Amygdala (tissue), 56 donors: ENCODE measurements at regions not wholly inside any gene's neighbourhood (a gene's known extent, or its start where the extent isn't known, plus 50 kb on each side); places are given as distances from the start of the nearest gene placed in this dataset.
"Not testable (repeated sequence)": the region's sequence is repeated elsewhere in the genome, so short reads cannot be mapped to it uniquely, and the experiment has no call there.

Experiments used
- DNase-seq, 56 donors: peaks; one replicate each; lab custom pipeline; 2025; lab: John Stamatoyannopoulos, UW

DNA sequence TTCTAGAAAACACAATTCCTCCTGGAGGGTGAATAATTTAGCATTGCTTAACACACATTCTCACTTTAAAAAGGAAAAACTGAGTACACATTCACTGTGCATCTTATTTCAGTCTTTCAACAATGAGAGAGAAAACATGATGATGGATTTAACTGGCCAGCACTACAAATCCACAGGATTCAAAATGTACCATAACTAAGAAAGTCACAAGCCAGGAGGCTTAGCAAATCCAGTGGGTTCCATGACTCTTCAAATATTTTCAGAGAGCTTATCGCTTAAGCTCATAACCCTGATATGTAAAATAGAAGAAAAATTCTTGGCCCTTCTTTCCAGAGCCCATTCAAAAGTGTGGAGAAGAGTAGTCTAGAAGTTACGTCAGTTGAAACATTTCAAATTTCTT lies 820.3 kb downstream of the LTN1 start:
- no peak for DNase-seq

DNA sequence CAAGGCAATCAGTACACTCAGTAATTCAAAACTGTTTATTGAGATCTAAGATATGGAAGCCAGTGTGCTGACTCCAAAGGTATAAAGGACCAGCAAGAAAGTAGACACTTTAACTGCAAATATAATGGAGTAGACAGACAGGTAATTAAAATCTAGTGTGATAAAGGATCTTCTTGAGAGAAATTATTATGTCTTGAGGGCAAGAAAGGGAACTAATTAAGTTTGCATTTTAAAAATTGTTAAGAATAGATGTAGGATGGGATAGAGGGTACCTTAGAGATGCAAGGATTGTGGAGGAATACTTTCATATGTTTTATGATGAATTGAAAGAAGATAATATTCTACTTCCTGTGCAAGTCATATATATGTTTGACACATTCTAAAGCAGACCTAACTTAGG lies 825.3 kb downstream of the LTN1 start:
- DNase-seq = no peak

DNA sequence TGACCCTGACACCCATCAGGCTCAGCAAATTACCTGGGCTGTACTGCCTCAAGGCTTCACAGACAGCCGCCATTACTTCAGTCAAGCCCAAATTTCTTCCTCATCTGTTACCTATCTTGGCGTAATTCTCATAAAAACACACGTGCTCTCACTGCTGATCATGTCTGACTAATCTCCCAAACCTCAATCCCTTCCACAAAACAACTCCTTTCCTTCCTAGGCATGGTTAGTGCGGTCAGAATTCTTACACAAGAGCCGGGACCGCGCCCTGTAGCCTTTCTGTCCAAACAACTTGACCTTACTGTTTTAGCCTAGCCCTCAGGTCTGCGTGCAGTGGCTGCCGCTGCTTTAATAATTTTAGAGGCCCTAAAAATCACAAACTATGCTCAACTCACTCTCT lies 828.2 kb downstream of the LTN1 start:
- DNase-seq = not testable (repeated sequence)

DNA sequence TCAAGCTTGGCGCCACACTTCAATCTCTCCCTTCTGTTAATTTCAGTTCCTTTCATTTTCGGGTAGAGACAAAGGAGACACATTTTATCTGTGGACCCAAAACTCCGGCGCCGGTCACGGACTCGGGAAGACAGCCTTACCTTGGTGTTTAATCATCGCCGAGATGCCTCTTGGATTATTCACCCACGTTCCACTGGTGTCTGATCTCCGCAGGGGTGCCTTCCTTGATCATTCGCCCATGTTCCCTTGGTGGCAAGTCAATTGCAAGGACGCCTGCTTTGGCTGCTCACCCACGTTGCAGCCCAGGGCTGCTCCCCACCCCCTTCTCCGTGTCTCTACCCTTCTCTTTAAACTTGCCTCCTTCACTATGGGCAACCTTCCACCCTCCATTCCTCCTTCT lies 830.6 kb downstream of the LTN1 start:
- not testable (repeated sequence) for DNase-seq

DNA sequence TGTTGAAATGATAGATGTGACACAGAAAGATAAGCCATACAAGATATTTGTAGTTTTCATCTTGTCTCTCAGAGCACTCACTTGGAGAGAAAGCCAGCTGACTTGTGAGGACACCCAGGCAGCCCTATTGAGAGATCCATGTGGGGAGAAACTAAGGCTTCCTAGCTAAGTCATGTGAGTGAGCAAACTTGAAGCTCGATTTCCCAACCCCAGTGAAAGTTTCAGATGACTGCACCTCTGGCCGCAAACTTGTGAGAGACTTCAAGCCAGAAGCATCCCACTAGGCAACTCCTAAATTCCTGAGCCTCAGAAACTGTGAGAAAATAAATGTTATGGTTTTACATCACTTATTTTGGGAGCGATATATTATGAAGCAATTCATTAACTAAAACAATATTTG lies 832.3 kb downstream of the LTN1 start:
- DNase-seq = no peak

DNA sequence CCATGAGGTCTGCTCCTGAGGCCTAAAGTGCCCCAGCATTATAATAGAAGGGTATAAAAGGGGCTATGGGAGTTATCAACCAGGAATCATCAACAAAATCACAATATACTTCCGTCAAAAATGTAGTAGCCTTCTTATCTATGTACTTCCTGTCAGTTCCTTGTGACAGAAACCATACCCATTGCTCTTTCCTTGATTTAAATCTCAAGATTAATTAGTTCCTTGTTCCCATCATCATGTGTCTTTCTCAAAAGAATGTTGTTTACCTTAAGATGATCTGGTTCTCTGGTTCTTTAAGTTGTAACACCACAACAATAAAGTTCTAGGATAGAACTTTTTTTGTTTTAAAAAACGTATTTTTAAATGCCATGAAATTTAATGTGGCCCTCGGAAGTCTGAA lies 833.3 kb downstream of the LTN1 start:
- DNase-seq = no peak

DNA sequence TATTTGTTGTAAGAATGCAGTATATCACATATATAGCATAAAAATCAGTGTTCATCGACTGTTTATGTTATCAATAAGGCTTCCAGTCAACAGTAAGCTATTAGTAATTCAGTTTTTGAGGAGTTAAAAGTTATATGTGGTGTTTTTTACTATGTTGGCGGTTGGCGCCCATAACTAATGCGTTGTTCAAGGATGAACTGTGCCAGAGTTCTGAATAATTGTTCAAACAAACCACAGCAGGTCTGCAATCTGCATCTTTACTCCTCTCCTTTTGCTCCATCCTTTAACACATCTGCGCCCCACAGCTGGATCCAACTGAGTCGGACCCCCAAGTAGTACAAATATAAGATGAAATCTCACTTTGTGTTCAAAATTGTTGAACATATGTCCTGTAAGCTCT lies 836.1 kb downstream of the LTN1 start:
- DNase-seq = no peak

DNA sequence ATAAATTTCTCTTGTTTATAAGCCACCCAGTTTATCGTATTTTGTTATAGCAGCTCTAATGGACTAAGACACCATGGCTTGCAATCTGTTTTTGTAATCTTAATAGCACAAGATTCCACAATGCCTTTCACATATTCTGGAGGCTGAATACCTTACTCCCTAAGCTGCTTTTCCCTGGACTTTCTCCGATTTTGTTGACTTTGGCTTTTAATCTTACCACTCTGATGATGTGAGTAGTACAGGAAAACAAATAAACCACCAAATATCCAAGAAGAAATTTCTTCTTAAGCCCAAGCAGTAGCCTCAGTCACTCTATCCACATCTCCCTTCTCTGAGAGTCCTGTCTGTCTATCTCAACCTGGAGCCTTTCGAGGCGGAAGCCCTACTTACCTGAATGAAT lies 838.6 kb downstream of the LTN1 start:
- DNase-seq = no peak

DNA sequence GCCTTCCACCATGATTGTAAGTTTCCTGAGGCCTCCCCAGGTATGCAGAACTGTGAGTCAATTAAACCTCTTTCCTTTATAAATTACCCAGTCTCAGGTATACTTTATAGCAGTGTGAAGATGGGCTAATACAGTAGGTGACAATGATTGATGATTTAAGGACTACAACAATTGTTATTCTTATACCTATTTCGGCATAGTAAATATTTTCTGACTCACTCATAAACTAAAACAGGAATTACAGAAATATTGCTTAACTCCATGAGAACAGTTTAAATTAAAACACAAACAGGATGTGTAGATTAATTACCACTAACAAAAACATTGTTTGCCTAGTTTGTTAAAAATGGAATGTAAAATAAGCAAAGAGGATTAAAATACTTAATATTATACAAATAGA lies 839.9 kb downstream of the LTN1 start:
- DNase-seq = no peak

DNA sequence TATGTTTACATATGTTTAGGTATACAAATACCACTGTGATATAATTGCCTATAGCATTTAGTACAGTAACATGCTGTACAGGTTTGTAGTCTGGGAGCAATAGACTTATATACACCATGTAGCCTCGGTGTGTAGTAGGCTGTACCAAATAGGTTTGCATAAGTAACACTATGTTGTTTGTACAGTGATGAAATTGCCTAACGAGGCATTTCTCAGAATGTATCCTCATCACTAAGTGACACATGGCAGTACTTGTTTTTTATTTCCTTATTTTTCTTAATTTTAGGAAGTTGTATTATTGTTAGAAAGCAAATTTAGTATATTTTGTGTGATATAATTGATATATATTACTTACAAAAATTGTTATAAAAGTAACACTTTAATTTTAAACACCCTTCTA lies 840.9 kb downstream of the LTN1 start:
- DNase-seq = no peak

DNA sequence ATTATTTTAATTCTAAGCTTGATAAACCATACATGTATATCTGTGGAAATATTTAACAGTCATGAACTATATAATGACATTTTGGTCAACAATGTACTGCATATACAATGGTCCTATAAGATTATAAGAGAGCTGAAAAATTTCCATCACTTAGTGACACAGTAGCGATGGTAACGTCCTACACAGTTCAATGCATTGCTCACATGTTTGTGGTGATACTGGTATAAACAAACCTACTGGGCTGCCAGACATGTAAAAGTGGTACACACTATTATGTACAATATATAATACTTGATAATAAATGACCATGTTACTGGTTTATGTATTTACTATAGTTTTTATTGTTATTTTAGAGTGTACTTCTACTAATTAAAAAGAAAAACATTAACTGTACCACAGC lies 841.9 kb downstream of the LTN1 start:
- no peak for DNase-seq

DNA sequence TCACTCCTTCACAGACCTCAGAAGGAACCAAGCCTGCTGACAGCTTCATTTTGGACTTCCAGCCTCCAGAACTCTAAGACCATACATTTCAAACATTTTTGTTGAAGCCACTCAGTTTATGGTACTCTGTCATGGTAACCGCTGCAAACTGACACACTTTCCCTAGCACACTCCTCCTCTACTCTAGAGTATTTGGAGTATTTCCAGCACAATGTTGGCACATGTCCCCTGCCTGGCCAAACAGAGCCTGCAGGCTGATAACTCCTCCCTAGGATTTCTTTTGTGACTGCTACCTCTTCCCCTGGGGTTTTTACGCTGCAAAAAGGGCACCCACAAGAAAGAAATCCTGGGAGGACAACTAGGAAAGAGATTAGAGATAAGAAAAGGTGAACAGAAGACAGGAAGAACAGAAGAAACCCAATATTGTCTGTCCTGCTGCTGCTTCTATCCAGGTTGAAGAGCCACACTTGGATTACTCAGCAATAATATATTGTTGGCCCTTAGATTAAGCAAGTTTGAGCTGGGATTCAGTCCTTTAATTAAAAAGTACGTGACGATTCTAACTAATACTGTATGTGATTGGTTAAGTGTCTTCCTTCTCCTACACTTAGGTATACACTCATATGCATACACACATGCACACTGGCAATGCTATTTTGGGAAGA lies 844.1 kb downstream of the LTN1 start:
- no peak for DNase-seq

DNA sequence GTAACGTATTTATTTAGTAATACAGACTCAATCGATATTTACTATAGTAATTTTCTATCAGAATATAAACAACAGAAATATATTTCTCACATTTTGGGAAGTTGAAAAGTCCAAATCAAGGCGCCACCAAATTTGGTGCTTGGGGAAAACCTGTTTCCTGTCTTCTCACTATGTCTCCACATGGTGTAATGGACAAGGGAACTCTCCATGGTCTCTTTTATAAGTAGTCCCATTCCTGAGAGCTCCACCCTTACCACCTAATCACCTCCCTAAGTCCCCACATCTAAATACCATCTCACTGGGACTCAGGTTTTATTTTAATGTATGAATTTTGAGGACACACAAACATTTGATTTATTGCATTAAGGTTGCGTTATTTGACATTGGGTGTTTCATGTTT lies 848.0 kb downstream of the LTN1 start:
- no peak for DNase-seq

DNA sequence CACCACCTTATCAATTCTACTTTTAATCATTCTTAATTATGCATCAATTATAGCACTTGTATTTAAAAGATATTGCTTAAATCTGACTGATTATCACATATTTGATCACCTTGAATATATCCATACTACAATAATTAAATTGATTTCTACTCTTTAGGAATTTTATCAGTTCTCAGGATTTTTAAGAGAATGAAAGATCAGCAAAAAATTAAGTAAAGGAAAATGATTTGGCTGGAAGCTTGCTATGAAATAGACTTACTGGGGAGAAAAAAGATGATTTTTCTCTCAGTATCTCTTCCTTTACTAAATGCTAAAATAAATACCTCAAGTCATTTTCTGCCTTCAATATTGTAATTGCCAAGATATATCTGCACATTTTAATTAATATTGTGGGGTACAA lies 848.6 kb downstream of the LTN1 start:
- DNase-seq = no peak

DNA sequence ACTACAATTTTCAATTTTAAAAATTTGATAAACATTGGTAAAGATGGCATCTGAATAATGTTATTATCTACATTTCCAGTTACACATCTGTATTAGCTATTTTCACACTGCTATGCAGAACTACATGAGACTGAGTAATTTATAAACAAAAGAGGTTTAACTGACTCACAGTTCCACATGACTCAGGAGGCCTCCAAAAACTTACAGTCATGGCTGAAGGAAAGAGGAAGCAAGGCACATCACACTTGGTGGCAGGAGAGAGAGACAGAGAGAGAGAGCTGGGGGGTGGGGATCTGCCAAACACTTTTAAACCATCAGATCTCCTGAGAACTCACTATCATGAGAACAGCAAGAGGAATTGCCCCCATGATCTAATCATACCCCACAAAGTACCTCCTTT lies 850.0 kb downstream of the LTN1 start:
- no peak for DNase-seq

DNA sequence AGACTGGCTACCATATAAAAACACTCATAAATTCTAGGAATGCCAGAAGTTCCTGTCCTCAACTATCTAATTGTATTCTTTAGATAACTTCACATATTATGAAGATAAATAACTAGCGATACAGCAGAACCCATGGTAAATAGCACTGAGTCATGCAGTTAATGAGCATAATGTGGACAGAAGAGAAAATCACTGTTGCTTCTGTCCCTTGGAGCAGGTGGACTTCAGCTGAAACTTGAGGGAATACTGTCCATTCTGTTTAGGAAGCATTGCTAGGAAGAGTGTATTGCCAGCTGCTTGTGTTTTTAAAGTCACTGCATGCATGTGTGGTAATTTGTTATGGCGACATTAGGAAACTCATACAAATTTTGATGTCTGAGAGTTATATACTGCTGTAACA lies 854.4 kb downstream of the LTN1 start:
- no peak for DNase-seq

DNA sequence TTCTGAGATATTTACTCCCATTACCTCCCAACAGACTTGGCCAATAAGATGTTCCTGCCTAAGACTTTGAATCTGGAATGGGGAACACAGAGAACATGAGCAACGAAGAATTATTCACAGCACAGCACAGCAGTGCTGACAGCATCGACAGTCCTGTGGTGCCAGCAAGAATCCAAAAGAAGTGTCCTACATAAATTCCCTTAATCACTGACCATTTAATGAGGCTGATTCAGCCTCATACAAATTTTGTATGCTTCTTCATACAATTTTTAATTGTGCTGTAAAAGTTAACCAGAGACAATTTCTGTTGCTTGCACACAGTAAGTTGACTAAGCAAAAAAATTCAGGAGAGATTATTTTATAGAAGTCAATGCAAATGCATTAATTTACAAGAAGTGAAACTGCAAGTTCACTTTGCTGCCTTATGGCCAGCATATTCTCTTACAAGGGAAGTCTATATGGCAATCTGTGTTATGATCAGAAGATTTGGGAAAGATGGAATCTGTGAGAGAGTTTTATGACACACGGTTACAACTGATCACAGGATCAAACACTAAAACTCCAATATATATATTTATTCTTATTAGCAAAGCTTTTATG lies 855.9 kb downstream of the LTN1 start:
- no peak for DNase-seq

DNA sequence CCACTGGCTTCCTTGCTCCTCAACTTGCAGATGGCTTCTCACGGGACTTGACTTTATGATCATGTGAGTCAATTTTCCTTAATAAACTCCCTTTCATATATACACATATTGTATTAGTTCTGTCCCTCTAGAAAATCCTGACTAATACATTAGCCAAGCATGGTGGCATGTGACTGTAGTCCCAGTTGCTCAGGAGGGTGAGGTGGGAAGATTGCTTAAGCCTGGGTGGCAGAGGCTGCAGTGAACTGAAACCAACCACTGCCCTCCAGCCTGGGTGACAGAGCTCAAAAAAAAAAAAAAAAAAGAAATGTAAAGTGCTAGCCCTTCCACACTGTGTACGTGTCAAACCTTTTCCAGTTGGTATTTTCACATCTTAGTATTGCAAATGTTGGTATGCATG lies 857.0 kb downstream of the LTN1 start:
- DNase-seq = no peak

DNA sequence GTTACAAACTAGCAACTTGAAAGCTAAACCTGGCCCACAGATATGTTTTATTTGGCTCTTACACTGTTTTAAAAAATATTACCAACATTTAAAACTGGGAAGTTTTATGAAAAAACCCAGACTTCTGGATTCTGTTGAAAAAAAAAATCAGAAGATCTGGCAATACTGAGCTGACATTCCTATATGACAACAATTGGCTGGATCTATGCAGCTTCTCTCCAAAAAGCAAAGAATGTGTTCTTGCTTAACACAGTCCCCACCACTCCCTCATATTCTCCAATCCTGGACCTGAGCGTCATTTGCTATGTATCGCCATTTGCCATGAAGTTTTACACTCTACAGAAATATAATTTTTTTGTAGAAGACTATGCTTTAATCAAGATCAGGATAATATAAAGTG lies 859.6 kb downstream of the LTN1 start:
- DNase-seq = no peak

DNA sequence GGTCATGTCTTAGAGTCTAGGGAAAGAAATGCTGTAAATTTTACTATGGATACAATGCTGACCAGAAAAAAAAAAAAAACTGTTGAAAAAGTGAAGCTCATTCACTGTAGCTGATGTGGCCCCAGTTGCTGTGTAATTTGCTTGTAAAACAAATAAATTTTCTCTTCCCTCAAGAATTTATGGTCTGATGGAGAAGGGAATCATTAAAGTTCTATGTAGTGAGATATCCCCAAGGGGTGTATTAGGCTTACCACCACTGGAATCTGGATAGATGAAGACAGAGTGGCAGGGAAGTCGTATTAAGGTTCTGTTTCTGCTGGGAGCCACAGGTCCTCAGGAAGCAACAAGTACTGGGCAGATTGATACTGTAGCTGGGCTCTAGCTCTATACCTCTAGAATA lies 860.0 kb downstream of the LTN1 start:
- no peak for DNase-seq

DNA sequence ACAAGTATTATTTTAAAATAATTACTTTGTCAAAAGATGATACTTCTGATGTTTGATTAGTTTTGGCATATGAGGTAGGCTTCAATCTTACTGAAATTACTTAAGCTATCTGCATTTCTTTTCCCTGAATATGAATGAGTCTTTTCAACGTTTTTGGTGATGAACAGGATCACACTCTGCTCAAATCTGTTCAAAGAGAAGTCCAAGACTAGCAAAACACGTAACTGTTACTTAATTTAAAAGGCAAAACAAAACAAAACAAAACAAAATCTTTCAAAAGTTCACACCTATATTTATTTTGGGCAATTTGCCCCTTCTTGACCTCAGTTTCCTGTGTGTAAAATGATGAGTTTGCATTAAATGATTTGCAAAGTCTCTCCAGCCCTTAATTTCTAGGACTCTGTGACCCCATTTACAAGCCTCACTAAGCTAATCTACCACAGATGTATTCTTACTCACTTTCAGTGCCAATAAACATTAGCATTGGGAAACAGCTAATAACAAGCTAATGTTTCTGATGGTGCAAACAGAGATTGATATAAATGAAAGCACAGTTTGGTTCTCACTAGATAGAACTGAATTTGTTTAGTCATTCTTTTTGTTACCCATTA lies 865.4 kb downstream of the LTN1 start:
- no peak for DNase-seq

DNA sequence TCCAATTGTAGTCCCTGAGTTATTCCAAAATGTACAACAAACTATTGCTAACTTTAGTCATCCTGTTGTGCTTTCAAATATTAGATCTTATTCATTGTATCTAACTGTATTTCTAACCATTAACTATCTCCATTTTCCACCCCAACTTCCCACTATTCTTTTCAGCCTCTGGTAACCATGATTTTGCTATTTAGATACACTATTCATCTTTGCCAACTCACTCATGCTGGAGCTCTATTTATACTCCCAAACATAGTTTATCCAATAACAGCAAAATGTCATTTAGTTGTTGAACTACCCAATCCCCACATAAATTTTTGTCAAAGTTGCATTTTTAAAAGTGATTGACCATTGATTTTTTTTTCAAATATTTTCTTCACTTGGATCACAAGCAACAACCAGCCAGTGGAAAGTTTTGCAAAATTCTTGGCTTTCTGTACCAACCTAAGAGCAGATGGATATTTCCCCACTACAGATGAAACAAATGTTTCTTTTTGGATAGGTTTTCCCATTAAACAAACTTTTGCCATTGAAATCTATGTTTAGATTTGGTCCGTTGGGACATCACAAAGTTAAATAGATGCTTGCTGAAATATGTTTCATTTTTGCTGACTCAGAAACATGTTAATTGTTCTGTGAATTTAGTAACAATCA lies 866.0 kb downstream of the LTN1 start:
- DNase-seq = no peak
